ENCODE measurements at regions not wholly inside any gene's neighbourhood (a gene's known extent, or its start where the extent isn't known, plus 50 kb on each side); places are given as distances from the start of the nearest gene placed in this dataset.

DNA sequence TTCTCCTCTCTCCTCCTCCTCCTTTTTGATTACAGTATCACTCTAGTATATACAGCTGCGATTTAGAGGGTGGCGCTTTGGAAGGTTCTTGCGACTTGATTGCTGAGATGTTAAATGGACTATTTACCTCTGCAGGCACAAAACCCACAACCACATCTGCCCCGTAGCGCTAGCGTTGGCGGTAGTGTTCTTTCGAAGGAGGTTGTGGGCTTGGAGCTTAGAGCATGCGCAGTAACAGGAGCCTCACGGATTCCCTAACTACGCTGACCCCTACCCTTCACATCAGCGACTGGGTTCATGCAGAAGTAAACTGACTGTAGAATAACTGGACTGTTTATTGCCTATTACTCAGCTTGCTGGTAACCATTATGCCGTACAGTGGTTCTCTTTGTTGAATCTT, 58.0 kb downstream of the CGGBP1 start:
- intact Hi-C loops (cut with DNase I; ENCODE audit: low total_unique reads): no loop called here
- Histone ChIP-seq H3K4me3 (no peak overlapping the region), H3K4me1 (no peaks in the 10 kb centered on the region), H3K27me3 (no peaks in the 10 kb centered on the region), H3K36me3 (no peaks in the 10 kb centered on the region), H3K27ac (no peak overlapping the region), H3K9me3 (no peaks in the 10 kb centered on the region)
- no peak for DNase-seq
- TF ChIP-seq, protein P1, sequence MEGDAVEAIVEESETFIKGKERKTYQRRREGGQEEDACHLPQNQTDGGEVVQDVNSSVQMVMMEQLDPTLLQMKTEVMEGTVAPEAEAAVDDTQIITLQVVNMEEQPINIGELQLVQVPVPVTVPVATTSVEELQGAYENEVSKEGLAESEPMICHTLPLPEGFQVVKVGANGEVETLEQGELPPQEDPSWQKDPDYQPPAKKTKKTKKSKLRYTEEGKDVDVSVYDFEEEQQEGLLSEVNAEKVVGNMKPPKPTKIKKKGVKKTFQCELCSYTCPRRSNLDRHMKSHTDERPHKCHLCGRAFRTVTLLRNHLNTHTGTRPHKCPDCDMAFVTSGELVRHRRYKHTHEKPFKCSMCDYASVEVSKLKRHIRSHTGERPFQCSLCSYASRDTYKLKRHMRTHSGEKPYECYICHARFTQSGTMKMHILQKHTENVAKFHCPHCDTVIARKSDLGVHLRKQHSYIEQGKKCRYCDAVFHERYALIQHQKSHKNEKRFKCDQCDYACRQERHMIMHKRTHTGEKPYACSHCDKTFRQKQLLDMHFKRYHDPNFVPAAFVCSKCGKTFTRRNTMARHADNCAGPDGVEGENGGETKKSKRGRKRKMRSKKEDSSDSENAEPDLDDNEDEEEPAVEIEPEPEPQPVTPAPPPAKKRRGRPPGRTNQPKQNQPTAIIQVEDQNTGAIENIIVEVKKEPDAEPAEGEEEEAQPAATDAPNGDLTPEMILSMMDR (IDR thresholded peaks at IDR 0.05): no peak
- no peak for TF ChIP-seq POLR2A (IDR thresholded peaks at IDR 0.05)

DNA sequence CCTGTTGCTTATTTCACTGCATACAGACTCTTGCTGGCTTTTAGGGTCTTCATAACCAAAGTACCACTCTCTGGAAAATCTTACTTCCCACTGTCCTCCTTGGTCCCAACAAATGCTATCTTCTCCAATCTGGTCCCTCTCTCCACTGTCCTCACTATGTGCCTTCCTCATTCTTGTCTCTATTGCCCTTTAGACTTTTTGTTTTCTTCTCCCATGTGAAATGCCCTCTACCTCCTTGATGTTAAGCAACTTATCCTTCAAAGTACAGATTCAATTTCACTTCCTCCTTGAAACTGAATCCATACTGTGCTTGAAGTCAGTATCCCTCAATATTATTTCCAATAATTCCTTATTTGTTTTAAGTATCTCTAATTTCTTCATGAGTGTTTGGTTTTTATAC, 60.8 kb downstream of the CGGBP1 start:
- H3K27ac ChIP-seq: no peak overlapping the region
- no peaks in the 10 kb centered on the region for H3K4me1 ChIP-seq

DNA sequence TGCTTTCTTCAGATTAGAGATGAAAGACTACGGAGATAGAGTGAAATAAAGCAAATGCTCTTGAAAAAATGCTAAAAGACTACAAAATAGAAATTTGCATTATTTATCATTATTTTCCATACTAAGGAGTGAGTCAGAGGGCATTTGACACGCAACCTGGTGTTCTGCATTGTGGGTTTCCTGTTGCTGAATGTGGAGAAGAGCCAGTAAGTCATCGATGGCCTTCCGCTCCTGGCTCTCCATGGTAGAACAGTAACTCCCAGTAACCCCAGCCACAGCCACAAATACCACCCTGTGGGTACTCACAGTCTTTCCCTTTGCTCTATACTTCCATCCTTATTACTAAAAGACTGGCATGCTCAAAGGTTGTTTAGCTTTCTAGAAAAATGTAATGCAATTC, 61.5 kb downstream of the CGGBP1 start:
- TF ChIP-seq POLR2A (IDR thresholded peaks at IDR 0.05): no peak
- TF ChIP-seq, protein P1 (IDR thresholded peaks at IDR 0.05): no peak
- DNase-seq: no peak
- H3K36me3 ChIP-seq: no peaks in the 10 kb centered on the region
- H3K4me1 ChIP-seq: no peaks in the 10 kb centered on the region
- H3K27me3 ChIP-seq: no peaks in the 10 kb centered on the region
- no peaks in the 10 kb centered on the region for H3K9me3 ChIP-seq
- intact Hi-C loops (cut with DNase I; ENCODE audit: low total_unique reads): no loop called here
- no peak overlapping the region for H3K4me3 ChIP-seq
- H3K27ac ChIP-seq: no peak overlapping the region

More for the DNA sequence above, 60.8 kb downstream of the CGGBP1 start:
- DNase-seq: no peak
- intact Hi-C loops (cut with DNase I; ENCODE audit: low total_unique reads): no loop called here
- no peaks in the 10 kb centered on the region for H3K27me3 ChIP-seq
- no peak overlapping the region for H3K4me3 ChIP-seq
- no peaks in the 10 kb centered on the region for H3K9me3 ChIP-seq
- TF ChIP-seq POLR2A (IDR thresholded peaks at IDR 0.05): no peak
- TF ChIP-seq, protein P1 (IDR thresholded peaks at IDR 0.05): no peak
- H3K36me3 ChIP-seq: no peaks in the 10 kb centered on the region

DNA sequence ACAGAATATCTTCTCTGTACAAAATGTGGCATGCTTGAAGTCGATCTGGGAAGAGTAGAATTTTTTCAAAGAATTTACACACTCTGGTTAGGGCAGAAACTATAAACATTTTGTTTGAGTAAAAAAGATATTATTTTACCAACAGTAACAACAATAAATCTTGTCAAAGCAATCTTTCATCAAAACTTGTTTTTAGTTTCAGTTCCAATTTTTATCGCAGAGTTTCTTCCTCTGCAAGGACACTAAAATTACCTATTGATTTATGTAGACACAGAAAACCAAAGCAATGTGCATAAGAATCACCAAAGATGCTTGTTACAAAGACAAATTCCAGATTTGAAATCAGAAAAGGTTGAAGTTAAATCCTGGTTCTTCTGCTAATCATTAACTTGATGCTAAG, 61.9 kb downstream of the CGGBP1 start:
- H3K4me3 ChIP-seq: no peak overlapping the region

DNA sequence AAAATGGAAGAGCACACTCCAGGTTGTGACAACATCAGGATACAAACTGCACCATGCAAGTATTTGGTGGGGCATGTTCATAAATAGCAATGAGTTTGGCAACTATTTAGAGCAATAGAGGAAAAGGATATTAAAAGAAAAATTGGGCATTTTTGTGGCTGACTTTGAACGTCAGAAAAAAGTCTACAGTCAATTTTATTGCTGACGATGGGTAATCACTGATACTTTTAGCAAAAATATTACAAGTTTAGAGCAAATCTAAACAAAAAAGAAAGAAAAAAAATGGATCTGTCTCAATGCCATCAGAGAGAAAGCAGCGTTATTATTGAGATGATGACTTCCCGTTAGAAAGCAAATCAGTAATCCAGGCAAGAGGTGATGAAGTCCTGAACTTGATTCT, 65.2 kb downstream of the CGGBP1 start:
- H3K4me3 ChIP-seq: no peak overlapping the region
- no peaks in the 10 kb centered on the region for H3K27me3 ChIP-seq
- H3K36me3 ChIP-seq: no peaks in the 10 kb centered on the region
- H3K9me3 ChIP-seq: no peaks in the 10 kb centered on the region
- TF ChIP-seq, protein P1 (IDR thresholded peaks at IDR 0.05): no peak
- no peak for TF ChIP-seq POLR2A (IDR thresholded peaks at IDR 0.05)
- no peak overlapping the region for H3K27ac ChIP-seq
- DNase-seq: no peak
- H3K4me1 ChIP-seq: no peaks in the 10 kb centered on the region
- intact Hi-C loops (cut with DNase I; ENCODE audit: low total_unique reads): no loop called here

More for the DNA sequence above, 61.9 kb downstream of the CGGBP1 start:
- no peak for TF ChIP-seq POLR2A (IDR thresholded peaks at IDR 0.05)
- TF ChIP-seq, protein P1 (IDR thresholded peaks at IDR 0.05): no peak
- Histone ChIP-seq H3K27ac (no peak overlapping the region), H3K36me3 (no peaks in the 10 kb centered on the region), H3K4me1 (no peaks in the 10 kb centered on the region), H3K9me3 (no peaks in the 10 kb centered on the region), H3K27me3 (no peaks in the 10 kb centered on the region)
- no peak for DNase-seq
- intact Hi-C loops (cut with DNase I; ENCODE audit: low total_unique reads): no loop called here
